Panc1 (cell line): ENCODE measurements at regions not wholly inside any gene's neighbourhood (a gene's known extent, or its start where the extent isn't known, plus 50 kb on each side); places are given as distances from the start of the nearest gene placed in this dataset.

Experiments
- CTCF ChIP-seq: fragments of 450-650 bp; IDR thresholded peaks from 2 replicates; pipeline ENCODE4 v1.5.1; 2017; ENCODE audit warnings: mild to moderate bottlenecking
- POLR2AphosphoS5 ChIP-seq: IDR thresholded peaks from 2 replicates; pipeline ENCODE4 v1.6.1; 2012; ENCODE audit warnings: mild to moderate bottlenecking, low read depth, low read length, moderate library complexity
- REST ChIP-seq, 2 experiments: IDR thresholded peaks; 2 replicates each; pipeline ENCODE4 v1.6.1; 2011 to 2012; ENCODE audit warnings: low read depth in 2 of 2, control low read depth in 1 of 2, low read length in 1 of 2, mild to moderate bottlenecking in 1 of 2, moderate library complexity in 1 of 2; ENCODE audit not compliant: insufficient read depth in 1 of 2
- SIN3A ChIP-seq: IDR thresholded peaks from 2 replicates; pipeline ENCODE4 v1.6.1; 2012; ENCODE audit warnings: low read depth, mild to moderate bottlenecking, low read length, moderate library complexity, borderline replicate concordance; ENCODE audit not compliant: insufficient read depth

- TF ChIP-seq CTCF (no peak), POLR2AphosphoS5 (no peak), REST (IDR thresholded peaks at IDR 0.05; ENCODE audit: insufficient read depth in 1 of 2, low read depth in 2 of 2, low read length in 1 of 2) (no peak), SIN3A (no peak)
Observed at GRCh38 chr22:22394591-22394990, 114.0 kb downstream of the ZNF280B start.
